Muscle layer of duodenum (tissue), 2 donors: ENCODE measurements at regions not wholly inside any gene's neighbourhood (a gene's known extent, or its start where the extent isn't known, plus 50 kb on each side); places are given as distances from the start of the nearest gene placed in this dataset.

ENCODE experiments used
- H3K27ac ChIP-seq: one replicate; pipeline ENCODE4 v1.7.0; 2013; ENCODE audit warnings: mild to moderate bottlenecking, low read length
- H3K27me3 ChIP-seq: one replicate; pipeline ENCODE4 v1.7.0; 2013; ENCODE audit warnings: low read depth, mild to moderate bottlenecking, control low read depth, low read length
- H3K36me3 ChIP-seq, 2 donors: one replicate each; pipeline ENCODE4 v1.7.0; 2013; ENCODE audit warnings: low read length in 2 of 2, control low read depth in 1 of 2, mild to moderate bottlenecking in 1 of 2; ENCODE audit not compliant: insufficient read depth in 2 of 2, control insufficient read depth in 1 of 2
- H3K4me1 ChIP-seq, 2 donors: one replicate each; pipeline ENCODE4 v1.7.0; 2013; ENCODE audit warnings: low read length in 2 of 2, mild to moderate bottlenecking in 2 of 2, control low read depth in 1 of 2, moderate library complexity in 1 of 2; ENCODE audit not compliant: insufficient read depth in 2 of 2, control insufficient read depth in 1 of 2
- H3K4me3 ChIP-seq, 2 donors: one replicate each; pipeline ENCODE4 v1.7.0; 2013; ENCODE audit warnings: low read length in 2 of 2, low read depth in 1 of 2, mild to moderate bottlenecking in 1 of 2
- H3K9me3 ChIP-seq, 2 donors: one replicate each; pipeline ENCODE4 v1.7.0; 2013; ENCODE audit warnings: low read length in 2 of 2, control low read depth in 1 of 2, mild to moderate bottlenecking in 1 of 2; ENCODE audit not compliant: control insufficient read depth in 1 of 2
- donor health status: healthy.

GRCh38 chr1:60130703-60131102 is 57.1 kb upstream of the C1orf87 start:
- no peaks in the 10 kb centered on the region for H3K27me3 ChIP-seq
- no peak overlapping the region for H3K4me3 ChIP-seq
- no peaks in the 10 kb centered on the region for H3K36me3 ChIP-seq
- H3K9me3 ChIP-seq = no peaks in the 10 kb centered on the region
- H3K27ac ChIP-seq = no peak overlapping the region
- no peaks in the 10 kb centered on the region for H3K4me1 ChIP-seq

- H3K4me3 ChIP-seq = no peak overlapping the region
- H3K27me3 ChIP-seq = no peaks in the 10 kb centered on the region
- no peaks in the 10 kb centered on the region for H3K4me1 ChIP-seq
- H3K9me3 ChIP-seq = no peaks in the 10 kb centered on the region
- H3K36me3 ChIP-seq = no peaks in the 10 kb centered on the region
- no peak overlapping the region for H3K27ac ChIP-seq
Observed at GRCh38 chr1:60129911-60130310, 56.3 kb upstream of the C1orf87 start.

GRCh38 chr1:60126723-60127122 is 53.2 kb upstream of the C1orf87 start:
- Histone ChIP-seq H3K27ac (no peak overlapping the region), H3K27me3 (no peaks in the 10 kb centered on the region), H3K36me3 (no peaks in the 10 kb centered on the region), H3K9me3 (no peaks in the 10 kb centered on the region), H3K4me3 (no peak overlapping the region), H3K4me1 (no peaks in the 10 kb centered on the region)
